Fibroblast of lung (primary cell): ENCODE measurements at regions not wholly inside any gene's neighbourhood (a gene's known extent, or its start where the extent isn't known, plus 50 kb on each side); places are given as distances from the start of the nearest gene placed in this dataset.

ENCODE experiments used
- DNase-seq, 2 donors: peaks; one replicate each; pipeline versions ENCODE4 v3.0.0 to v3.0.0-alpha.2; 2010; ENCODE audit warnings: low read depth in 2 of 2
- H2AFZ ChIP-seq: 2 replicates; pipeline ENCODE4 v1.5.1; 2012; ENCODE audit warnings: low read length, control low read depth, inconsistent platforms
- H3K27ac ChIP-seq: 2 replicates; pipeline ENCODE4 v1.5.1; 2011; ENCODE audit warnings: low read length, control low read depth; ENCODE audit not compliant: insufficient read depth
- H3K27me3 ChIP-seq: 2 replicates; pipeline ENCODE4 v1.5.1; 2011; ENCODE audit warnings: mild to moderate bottlenecking, low read length; ENCODE audit not compliant: control insufficient read depth, insufficient read depth
- H3K36me3 ChIP-seq: 2 replicates; pipeline ENCODE4 v1.5.1; 2011; ENCODE audit warnings: low read length; ENCODE audit not compliant: control insufficient read depth, insufficient read depth
- H3K4me1 ChIP-seq: 2 replicates; pipeline ENCODE4 v1.5.1; 2011; ENCODE audit warnings: low read length; ENCODE audit not compliant: control insufficient read depth, insufficient read depth; ENCODE audit errors: extremely low read depth
- H3K4me2 ChIP-seq: 2 replicates; pipeline ENCODE4 v1.5.1; 2011; ENCODE audit warnings: low read length, control low read depth; ENCODE audit not compliant: insufficient read depth; ENCODE audit errors: extremely low read depth
- H3K4me3 ChIP-seq, 4 experiments: fragments of 200-600 bp in 1 of 4; sonication (generic) in 1 of 4; replicated peaks in 1 of 4; 2 replicates each; pipeline ENCODE4 v1.5.1; 2011 to 2016; ENCODE audit warnings: low read length in 4 of 4, low read depth in 3 of 4, mild to moderate bottlenecking in 3 of 4, control low read depth in 2 of 4, inconsistent platforms in 1 of 4, mixed read lengths in 1 of 4; ENCODE audit not compliant: insufficient read depth in 1 of 4; ENCODE audit errors: control extremely low read depth in 1 of 4
- H3K79me2 ChIP-seq: 2 replicates; pipeline ENCODE4 v1.5.1; 2012; ENCODE audit warnings: mild to moderate bottlenecking, low read length, inconsistent platforms; ENCODE audit not compliant: control insufficient read depth, insufficient read depth
- H3K9ac ChIP-seq: 2 replicates; pipeline ENCODE4 v1.5.1; 2011; ENCODE audit warnings: mild to moderate bottlenecking, low read length, control low read depth; ENCODE audit not compliant: insufficient read depth
- H3K9me3 ChIP-seq: 2 replicates; pipeline ENCODE4 v1.5.1; 2012; ENCODE audit warnings: low read depth, low read length; ENCODE audit not compliant: control insufficient read depth, insufficient read depth
- H4K20me1 ChIP-seq: 2 replicates; pipeline ENCODE4 v1.5.1; 2011; ENCODE audit warnings: low read length; ENCODE audit not compliant: control insufficient read depth, insufficient read depth; ENCODE audit errors: extremely low read depth
- EZH2 ChIP-seq: IDR thresholded peaks from 2 replicates; pipeline ENCODE4 v1.5.1; 2012; ENCODE audit warnings: low read length, control low read depth, mild to moderate bottlenecking; ENCODE audit errors: missing control alignments
- TF ChIP-seq, protein P1 (sequence below), 2 donors: IDR thresholded peaks in 1 of 2; conservative IDR thresholded peaks in 1 of 2; 1 replicate in 1 of 2; 2 replicates in 1 of 2; pipeline ENCODE4 v1.5.1; 2011 to 2012; ENCODE audit warnings: low read length in 2 of 2, control low read depth in 1 of 2, inconsistent platforms in 1 of 2, low read depth in 1 of 2, mild to moderate bottlenecking in 1 of 2

DNA sequence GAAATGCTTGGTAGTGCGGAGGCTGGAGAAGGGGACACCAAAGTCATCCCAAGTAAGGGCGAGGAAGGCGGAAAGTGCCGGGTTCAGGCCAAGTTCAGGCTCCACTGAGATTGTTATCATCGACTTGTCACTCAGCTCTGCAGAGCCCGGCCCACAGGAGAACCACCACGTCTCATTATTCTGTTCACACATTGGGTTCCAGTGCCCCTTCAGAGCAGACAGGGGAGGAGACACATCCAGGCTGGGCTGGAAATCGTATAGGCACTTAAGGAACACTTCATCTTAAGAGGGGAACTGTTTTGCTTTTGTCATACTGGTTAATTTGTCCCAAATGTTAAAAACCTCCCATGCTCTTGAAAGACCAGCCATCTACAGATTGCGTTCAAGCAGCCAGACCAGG, 118.3 kb upstream of the ADAMTS18 start:
- no peak overlapping the region for H2AFZ ChIP-seq

DNA sequence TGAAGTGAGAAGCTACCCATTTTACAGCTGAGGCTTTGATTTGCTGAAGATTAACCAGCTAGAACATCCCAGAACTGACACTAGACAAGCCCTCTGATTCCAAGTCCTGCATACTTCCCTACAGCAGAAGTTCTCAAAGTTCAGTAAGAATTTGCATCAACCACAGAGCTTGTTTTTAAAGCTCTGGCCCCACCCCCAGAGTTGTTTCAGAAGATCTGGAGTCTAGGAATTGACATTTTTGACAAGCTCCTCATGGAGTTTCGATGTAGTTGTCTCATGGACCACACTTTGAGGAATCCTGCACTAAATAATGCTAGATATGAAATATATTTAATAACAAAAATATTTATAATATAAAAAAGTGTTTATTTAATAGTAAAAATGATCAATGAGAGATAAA, 120.3 kb upstream of the ADAMTS18 start:
- Histone ChIP-seq H3K27ac (no peak overlapping the region), H3K9ac (no peak overlapping the region), H3K9me3 (no peaks in the 10 kb centered on the region), H2AFZ (no peak overlapping the region), H3K4me1 (no peaks in the 10 kb centered on the region), H3K4me3 (no peak overlapping the region), H4K20me1 (no peaks in the 10 kb centered on the region), H3K79me2 (no peaks in the 10 kb centered on the region), H3K27me3 (no peaks in the 10 kb centered on the region), H3K4me2 (no peak overlapping the region), H3K36me3 (no peaks in the 10 kb centered on the region)
- DNase-seq, result peak in 1 of 2 donors; percentile 43
- TF ChIP-seq, protein P1, sequence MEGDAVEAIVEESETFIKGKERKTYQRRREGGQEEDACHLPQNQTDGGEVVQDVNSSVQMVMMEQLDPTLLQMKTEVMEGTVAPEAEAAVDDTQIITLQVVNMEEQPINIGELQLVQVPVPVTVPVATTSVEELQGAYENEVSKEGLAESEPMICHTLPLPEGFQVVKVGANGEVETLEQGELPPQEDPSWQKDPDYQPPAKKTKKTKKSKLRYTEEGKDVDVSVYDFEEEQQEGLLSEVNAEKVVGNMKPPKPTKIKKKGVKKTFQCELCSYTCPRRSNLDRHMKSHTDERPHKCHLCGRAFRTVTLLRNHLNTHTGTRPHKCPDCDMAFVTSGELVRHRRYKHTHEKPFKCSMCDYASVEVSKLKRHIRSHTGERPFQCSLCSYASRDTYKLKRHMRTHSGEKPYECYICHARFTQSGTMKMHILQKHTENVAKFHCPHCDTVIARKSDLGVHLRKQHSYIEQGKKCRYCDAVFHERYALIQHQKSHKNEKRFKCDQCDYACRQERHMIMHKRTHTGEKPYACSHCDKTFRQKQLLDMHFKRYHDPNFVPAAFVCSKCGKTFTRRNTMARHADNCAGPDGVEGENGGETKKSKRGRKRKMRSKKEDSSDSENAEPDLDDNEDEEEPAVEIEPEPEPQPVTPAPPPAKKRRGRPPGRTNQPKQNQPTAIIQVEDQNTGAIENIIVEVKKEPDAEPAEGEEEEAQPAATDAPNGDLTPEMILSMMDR (conservative IDR thresholded peaks at IDR 0.05 in 1 of 2, IDR thresholded peaks at IDR 0.05 in 1 of 2; ENCODE audit: low read depth in 1 of 2, low read length in 2 of 2), result no peak
- TF ChIP-seq EZH2, result no peak

More for the DNA sequence above, 118.3 kb upstream of the ADAMTS18 start:
- no peaks in the 10 kb centered on the region for H3K36me3 ChIP-seq
- TF ChIP-seq, protein P1 (conservative IDR thresholded peaks at IDR 0.05 in 1 of 2, IDR thresholded peaks at IDR 0.05 in 1 of 2; ENCODE audit: low read depth in 1 of 2, low read length in 2 of 2), result no peak
- no peak for TF ChIP-seq EZH2
- H3K4me2 ChIP-seq, result no peak overlapping the region
- no peak overlapping the region for H3K9ac ChIP-seq
- no peak overlapping the region for H3K4me3 ChIP-seq
- no peak overlapping the region for H3K27ac ChIP-seq
- H3K27me3 ChIP-seq, result no peaks in the 10 kb centered on the region
- no peaks in the 10 kb centered on the region for H3K4me1 ChIP-seq
- DNase-seq, result no peak
- no peaks in the 10 kb centered on the region for H4K20me1 ChIP-seq
- no peaks in the 10 kb centered on the region for H3K9me3 ChIP-seq
- H3K79me2 ChIP-seq, result no peaks in the 10 kb centered on the region

DNA sequence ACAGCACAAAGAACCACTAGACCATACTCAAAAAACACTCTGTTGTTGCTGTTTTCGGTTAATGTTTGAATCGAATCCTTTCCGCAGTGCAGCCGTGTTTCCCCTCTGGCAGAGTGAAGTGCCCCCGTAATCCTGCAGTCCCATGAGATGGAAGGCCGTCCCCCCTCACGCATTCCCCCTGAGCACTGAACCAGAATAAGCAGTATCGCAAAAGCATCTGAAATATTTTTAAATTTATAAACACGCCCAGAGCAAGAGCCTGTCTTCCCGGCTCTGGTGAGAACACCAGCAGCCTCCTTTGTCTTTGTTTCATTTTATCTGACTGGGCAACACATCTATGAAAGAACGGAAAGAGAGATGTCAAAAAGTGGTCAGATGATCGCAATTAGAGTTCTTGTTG, 121.0 kb upstream of the ADAMTS18 start:
- TF ChIP-seq, protein P1 (conservative IDR thresholded peaks at IDR 0.05 in 1 of 2, IDR thresholded peaks at IDR 0.05 in 1 of 2; ENCODE audit: low read depth in 1 of 2, low read length in 2 of 2), result no peak
- TF ChIP-seq EZH2, result no peak

More for the DNA sequence above, 121.0 kb upstream of the ADAMTS18 start:
- H2AFZ ChIP-seq, result no peak overlapping the region
- peak in 1 of 2 donors; percentile 52 for DNase-seq
- H3K9ac ChIP-seq, result no peak overlapping the region
- H3K27me3 ChIP-seq, result no peaks in the 10 kb centered on the region
- H3K27ac ChIP-seq, result no peak overlapping the region
- no peaks in the 10 kb centered on the region for H3K36me3 ChIP-seq
- no peaks in the 10 kb centered on the region for H3K9me3 ChIP-seq
- H3K79me2 ChIP-seq, result no peaks in the 10 kb centered on the region
- no peaks in the 10 kb centered on the region for H3K4me1 ChIP-seq
- H3K4me3 ChIP-seq, result no peak overlapping the region
- no peaks in the 10 kb centered on the region for H4K20me1 ChIP-seq
- no peak overlapping the region for H3K4me2 ChIP-seq
